ENCODE measurements at regions not wholly inside any gene's neighbourhood (a gene's known extent, or its start where the extent isn't known, plus 50 kb on each side); places are given as distances from the start of the nearest gene placed in this dataset.

DNA sequence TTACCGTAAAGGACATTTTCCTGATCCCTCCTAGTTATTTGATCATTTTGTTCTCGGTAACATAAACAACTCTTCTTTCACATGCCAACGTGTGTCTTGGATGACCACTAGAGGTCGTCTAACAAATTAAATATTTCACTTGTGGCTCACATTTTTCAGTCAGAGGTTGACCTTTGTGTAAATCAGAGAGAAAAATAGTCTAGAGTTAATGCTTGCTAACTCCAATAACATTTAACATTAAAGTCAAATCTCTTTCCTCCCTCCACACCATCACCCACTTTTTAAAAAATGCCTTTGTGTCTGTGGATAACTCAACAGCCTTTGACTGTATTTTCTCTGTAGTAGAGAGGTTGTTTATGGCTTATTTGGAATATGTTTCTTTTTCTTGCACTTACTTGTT is 220.5 kb upstream of the B3GALT2 start:
- TF ChIP-seq, protein P1, sequence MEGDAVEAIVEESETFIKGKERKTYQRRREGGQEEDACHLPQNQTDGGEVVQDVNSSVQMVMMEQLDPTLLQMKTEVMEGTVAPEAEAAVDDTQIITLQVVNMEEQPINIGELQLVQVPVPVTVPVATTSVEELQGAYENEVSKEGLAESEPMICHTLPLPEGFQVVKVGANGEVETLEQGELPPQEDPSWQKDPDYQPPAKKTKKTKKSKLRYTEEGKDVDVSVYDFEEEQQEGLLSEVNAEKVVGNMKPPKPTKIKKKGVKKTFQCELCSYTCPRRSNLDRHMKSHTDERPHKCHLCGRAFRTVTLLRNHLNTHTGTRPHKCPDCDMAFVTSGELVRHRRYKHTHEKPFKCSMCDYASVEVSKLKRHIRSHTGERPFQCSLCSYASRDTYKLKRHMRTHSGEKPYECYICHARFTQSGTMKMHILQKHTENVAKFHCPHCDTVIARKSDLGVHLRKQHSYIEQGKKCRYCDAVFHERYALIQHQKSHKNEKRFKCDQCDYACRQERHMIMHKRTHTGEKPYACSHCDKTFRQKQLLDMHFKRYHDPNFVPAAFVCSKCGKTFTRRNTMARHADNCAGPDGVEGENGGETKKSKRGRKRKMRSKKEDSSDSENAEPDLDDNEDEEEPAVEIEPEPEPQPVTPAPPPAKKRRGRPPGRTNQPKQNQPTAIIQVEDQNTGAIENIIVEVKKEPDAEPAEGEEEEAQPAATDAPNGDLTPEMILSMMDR (conservative IDR thresholded peaks at IDR 0.05) = peak; percentile 72
- no peak for TF ChIP-seq EZH2 (IDR thresholded peaks at IDR 0.05; ENCODE audit: low read depth)

All from PC-9 (cell line).